IMR-90 (cell line): ENCODE measurements at regions not wholly inside any gene's neighbourhood (a gene's known extent, or its start where the extent isn't known, plus 50 kb on each side); places are given as distances from the start of the nearest gene placed in this dataset.

Experiments
- ATAC-seq: fragments of 200-7000 bp; cut with Tn5 transposase; 2 replicates; pipeline ENCODE4 v1.9.1; 2020; ENCODE audit warnings: low read depth, mild to moderate bottlenecking, moderate library complexity
- BruUV-seq: library from RNA; stranded (reverse); fragments of 400-500 nt; replicated peaks from 2 replicates; lab custom pipeline; 2021; lab: Mats Ljungman, UMichigan
- CTCF ChIA-PET: fragments of 300-600 bp; formaldehyde crosslinking; extraction: SDS; loops from one replicate; lab custom pipeline; 2021; ENCODE audit warnings: antibody characterized with exemption; lab: Yijun Ruan, JAX
- POLR2A ChIA-PET: fragments of 300-600 bp; sonication (Branson Sonifier 250); formaldehyde crosslinking; loops from one replicate; lab custom pipeline; 2022; ENCODE audit warnings: antibody characterized with exemption; ENCODE audit not compliant: unreplicated experiment; lab: Charles Lee
- DNase-seq: peaks from one replicate; pipeline ENCODE4 v3.0.0; 2013
- H2AFZ ChIP-seq: replicated peaks from 2 replicates; pipeline ENCODE3; 2013; ENCODE audit warnings: low read length, mild to moderate bottlenecking; ENCODE audit not compliant: poor library complexity
- H2AK5ac ChIP-seq: 2 replicates; pipeline ENCODE4 v1.6.1; 2013; ENCODE audit warnings: low read depth, low read length, inconsistent platforms
- H2AK9ac ChIP-seq: replicated peaks from 2 replicates; pipeline ENCODE3; 2013; ENCODE audit warnings: mild to moderate bottlenecking, low read depth, low read length, moderate library complexity; ENCODE audit not compliant: poor library complexity
- H2BK120ac ChIP-seq: 2 replicates; pipeline ENCODE4 v1.6.1; 2013; ENCODE audit warnings: low read depth, low read length, inconsistent platforms
- H2BK15ac ChIP-seq: 3 replicates; pipeline ENCODE4 v1.6.1; 2013; ENCODE audit warnings: low read depth, low read length, inconsistent platforms
- H2BK20ac ChIP-seq: 2 replicates; pipeline ENCODE4 v1.6.1; 2013; ENCODE audit warnings: low read depth, mild to moderate bottlenecking, inconsistent platforms, low read length, moderate library complexity
- H2BK5ac ChIP-seq: 2 replicates; pipeline ENCODE4 v1.6.1; 2013; ENCODE audit warnings: mild to moderate bottlenecking, low read depth, low read length, inconsistent platforms; ENCODE audit not compliant: poor library complexity, severe bottlenecking
- H3K14ac ChIP-seq: replicated peaks from 2 replicates; pipeline ENCODE4 v1.6.1; 2013; ENCODE audit warnings: low read depth, low read length, inconsistent platforms
- H3K18ac ChIP-seq: 2 replicates; pipeline ENCODE4 v1.6.1; 2013; ENCODE audit warnings: low read depth, low read length, control low read depth
- H3K23ac ChIP-seq: 2 replicates; pipeline ENCODE4 v1.6.1; 2013; ENCODE audit warnings: low read depth, low read length, inconsistent platforms
- H3K27ac ChIP-seq: 2 replicates; pipeline ENCODE4 v1.5.1; 2013; ENCODE audit warnings: mild to moderate bottlenecking, control low read depth, low read length; ENCODE audit not compliant: insufficient read depth
- H3K27me3 ChIP-seq: 2 replicates; pipeline ENCODE4 v1.6.1; 2013; ENCODE audit warnings: low read length; ENCODE audit not compliant: control insufficient read depth, insufficient read depth
- H3K36me3 ChIP-seq: 2 replicates; pipeline ENCODE4 v1.6.1; 2013; ENCODE audit warnings: low read length, mixed read lengths; ENCODE audit not compliant: control insufficient read depth, insufficient read depth
- H3K4ac ChIP-seq: 2 replicates; pipeline ENCODE4 v1.6.1; 2013; ENCODE audit warnings: low read depth, low read length, inconsistent platforms
- H3K4me1 ChIP-seq: 2 replicates; pipeline ENCODE4 v1.6.1; 2013; ENCODE audit warnings: low read length, mixed read lengths; ENCODE audit not compliant: control insufficient read depth, insufficient read depth
- H3K4me2 ChIP-seq: 2 replicates; pipeline ENCODE4 v1.6.1; 2013; ENCODE audit warnings: low read depth, mild to moderate bottlenecking, control low read depth, low read length, moderate library complexity
- H3K4me3 ChIP-seq: 2 replicates; pipeline ENCODE4 v1.5.1; 2013; ENCODE audit warnings: low read depth, mild to moderate bottlenecking, control low read depth, low read length, moderate library complexity; ENCODE audit not compliant: insufficient read depth
- H3K56ac ChIP-seq: 2 replicates; pipeline ENCODE4 v1.6.1; 2013; ENCODE audit warnings: low read length, inconsistent platforms; ENCODE audit not compliant: insufficient read depth; ENCODE audit errors: extremely low read depth
- H3K79me1 ChIP-seq, 2 experiments: 2 replicates each; pipeline ENCODE4 v1.6.1; 2013; ENCODE audit warnings: low read length in 2 of 2, inconsistent platforms in 1 of 2, low read depth in 1 of 2
- H3K9ac ChIP-seq: 2 replicates; pipeline ENCODE4 v1.6.1; 2013; ENCODE audit warnings: low read depth, low read length, control low read depth
- H3K9me1 ChIP-seq: 2 replicates; pipeline ENCODE4 v1.6.1; 2013; ENCODE audit warnings: low read length, inconsistent platforms; ENCODE audit not compliant: insufficient read depth
- H3K9me3 ChIP-seq: 2 replicates; pipeline ENCODE4 v1.6.1; 2013; ENCODE audit warnings: low read length; ENCODE audit not compliant: control insufficient read depth, insufficient read depth
- H4K20me1 ChIP-seq: 2 replicates; pipeline ENCODE4 v1.6.1; 2013; ENCODE audit warnings: low read length, inconsistent platforms; ENCODE audit not compliant: insufficient read depth
- H4K5ac ChIP-seq: 2 replicates; pipeline ENCODE4 v1.6.1; 2013; ENCODE audit warnings: mild to moderate bottlenecking, low read depth, low read length, control low read depth
- H4K8ac ChIP-seq, 2 experiments: 2 replicates each; pipeline ENCODE4 v1.6.1; 2013; ENCODE audit warnings: low read depth in 2 of 2, low read length in 2 of 2, control low read depth in 1 of 2, inconsistent platforms in 1 of 2
- H4K91ac ChIP-seq: 2 replicates; pipeline ENCODE4 v1.6.1; 2013; ENCODE audit warnings: low read depth, low read length, inconsistent platforms; ENCODE audit not compliant: insufficient read depth
- BHLHE40 ChIP-seq: fragments of 150-350 bp; IDR thresholded peaks from 2 replicates; pipeline ENCODE4 v1.6.1; 2016; ENCODE audit warnings: mild to moderate bottlenecking, low read depth, low read length
- CEBPB ChIP-seq: IDR thresholded peaks from 2 replicates; pipeline ENCODE4 v1.6.1; 2012; ENCODE audit warnings: low read depth, low read length, improper control_type of control experiment
- CHD1 ChIP-seq: IDR thresholded peaks from 2 replicates; pipeline ENCODE4 v1.6.1; 2012; ENCODE audit warnings: low read depth, low read length, improper control_type of control experiment
- FOS ChIP-seq: fragments of 150-350 bp; IDR thresholded peaks from 2 replicates; pipeline ENCODE4 v1.6.1; 2016; ENCODE audit warnings: low read depth, low read length
- MAFK ChIP-seq: IDR thresholded peaks from 2 replicates; pipeline ENCODE4 v1.6.1; 2012; ENCODE audit warnings: low read depth, low read length, improper control_type of control experiment
- MXI1 ChIP-seq: IDR thresholded peaks from 2 replicates; pipeline ENCODE4 v1.6.1; 2012; ENCODE audit warnings: low read depth, mild to moderate bottlenecking, low read length, moderate library complexity, borderline replicate concordance
- NFE2L2 ChIP-seq: fragments of 150-350 bp; IDR thresholded peaks from 2 replicates; pipeline ENCODE4 v1.6.1; 2016; ENCODE audit warnings: low read depth, mild to moderate bottlenecking, low read length
- POLR2A ChIP-seq: IDR thresholded peaks from 2 replicates; pipeline ENCODE4 v1.6.1; 2012; ENCODE audit warnings: mild to moderate bottlenecking, low read depth, low read length
- RAD21 ChIP-seq: IDR thresholded peaks from 2 replicates; pipeline ENCODE4 v1.6.1; 2012; ENCODE audit warnings: low read length, improper control_type of control experiment
- RCOR1 ChIP-seq: IDR thresholded peaks from 2 replicates; pipeline ENCODE4 v1.6.1; 2012; ENCODE audit warnings: mild to moderate bottlenecking, low read length, improper control_type of control experiment; ENCODE audit not compliant: insufficient replicate concordance
- SMC3 ChIP-seq: fragments of 150-350 bp; IDR thresholded peaks from 2 replicates; pipeline ENCODE4 v1.6.1; 2016; ENCODE audit warnings: low read depth, mild to moderate bottlenecking, antibody characterized with exemption, low read length, moderate library complexity
- WGBS, 2 experiments: methylation state at CpG; one replicate each; pipeline versions ENCODE4 v1.1.5 to v1.1.7; 2013; ENCODE audit warnings: missing lambda C conversion rate in 2 of 2; ENCODE audit not compliant: insufficient read length in 1 of 2; ENCODE audit errors: extremely low coverage in 2 of 2; 5-methylcytosine and 5-hydroxymethylcytosine counted together
- dilution Hi-C: fragments of 300-500 bp; cut with HindIII; formaldehyde crosslinking; loops from one replicate; pipeline ENCODE4 v1.14.3; 2018; ENCODE audit warnings: low sequenced_read_pairs; ENCODE audit not compliant: unreplicated experiment
- in situ Hi-C: fragments of 300-500 bp; cut with MboI; formaldehyde crosslinking; loops from 3 replicates; pipeline ENCODE4 v1.14.3; 2019; ENCODE audit warnings: low sequenced_read_pairs, inconsistent platforms, mixed read lengths
- intact Hi-C: fragments of 100-400 bp; cut with micrococcal nuclease; formaldehyde crosslinking; loops from 2 replicates; pipeline ENCODE4 v1.10.0; 2022
- TF ChIP-seq, protein P1 (sequence below): fragments of 150-350 bp; IDR thresholded peaks from 2 replicates; pipeline ENCODE4 v1.6.1; 2017; ENCODE audit warnings: mild to moderate bottlenecking, antibody characterized with exemption, low read length, low read depth
- TF ChIP-seq, protein P2 (sequence below): fragments of 150-350 bp; IDR thresholded peaks from 2 replicates; pipeline ENCODE4 v1.6.1; 2016; ENCODE audit warnings: low read depth, mild to moderate bottlenecking, low read length, moderate library complexity, borderline replicate concordance
- TF ChIP-seq, protein P3 (sequence below): conservative IDR thresholded peaks from 2 replicates; pipeline ENCODE4 v1.5.1; 2012; ENCODE audit warnings: mild to moderate bottlenecking, low read depth, low read length, improper control_type of control experiment

DNA sequence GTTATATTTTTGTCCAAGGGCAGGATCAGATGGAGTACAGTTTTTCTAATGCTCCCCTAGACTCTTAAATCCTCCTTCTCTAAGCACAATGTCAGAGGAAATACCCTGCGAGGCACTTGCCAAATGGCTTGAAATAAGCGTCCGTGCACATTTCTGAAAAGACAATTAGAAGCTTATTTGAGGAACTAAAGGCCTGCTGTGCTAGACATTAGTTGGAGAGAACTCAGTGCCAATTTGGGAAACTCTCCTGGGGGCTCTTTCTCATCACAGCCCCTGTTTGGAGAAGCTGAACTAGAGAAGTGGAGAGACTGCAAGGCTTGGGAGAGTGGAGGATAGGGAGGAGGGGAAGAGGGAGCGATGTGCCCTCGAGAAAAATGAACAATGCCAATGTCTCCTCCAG is 247.6 kb upstream of the C2CD4B start:
- dilution Hi-C loops (no loop called here), in situ Hi-C loops (no loop called here), intact Hi-C loops (no loop called here)
- no peak overlapping the region for H2AFZ ChIP-seq
- no peak overlapping the region for H3K4me3 ChIP-seq
- DNase-seq (no peak), ATAC-seq (no peak)
- H2BK5ac ChIP-seq: no peak overlapping the region
- POLR2A ChIA-PET: no interaction called here
- no peak overlapping the region for H2AK9ac ChIP-seq
- no peak overlapping the region for H3K27ac ChIP-seq
- H3K9me3 ChIP-seq: no peaks in the 10 kb centered on the region
- no peak overlapping the region for H3K56ac ChIP-seq
- no peaks in the 10 kb centered on the region for H3K36me3 ChIP-seq
- TF ChIP-seq CHD1 (no peak), FOS (no peak), MXI1 (no peak), POLR2A (no peak), RAD21 (no peak), CEBPB (no peak), SMC3 (no peak), BHLHE40 (no peak), MAFK (no peak), NFE2L2 (no peak), RCOR1 (no peak)
- TF ChIP-seq, protein P1, sequence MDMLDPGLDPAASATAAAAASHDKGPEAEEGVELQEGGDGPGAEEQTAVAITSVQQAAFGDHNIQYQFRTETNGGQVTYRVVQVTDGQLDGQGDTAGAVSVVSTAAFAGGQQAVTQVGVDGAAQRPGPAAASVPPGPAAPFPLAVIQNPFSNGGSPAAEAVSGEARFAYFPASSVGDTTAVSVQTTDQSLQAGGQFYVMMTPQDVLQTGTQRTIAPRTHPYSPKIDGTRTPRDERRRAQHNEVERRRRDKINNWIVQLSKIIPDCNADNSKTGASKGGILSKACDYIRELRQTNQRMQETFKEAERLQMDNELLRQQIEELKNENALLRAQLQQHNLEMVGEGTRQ: no peak
- TF ChIP-seq, protein P2, sequence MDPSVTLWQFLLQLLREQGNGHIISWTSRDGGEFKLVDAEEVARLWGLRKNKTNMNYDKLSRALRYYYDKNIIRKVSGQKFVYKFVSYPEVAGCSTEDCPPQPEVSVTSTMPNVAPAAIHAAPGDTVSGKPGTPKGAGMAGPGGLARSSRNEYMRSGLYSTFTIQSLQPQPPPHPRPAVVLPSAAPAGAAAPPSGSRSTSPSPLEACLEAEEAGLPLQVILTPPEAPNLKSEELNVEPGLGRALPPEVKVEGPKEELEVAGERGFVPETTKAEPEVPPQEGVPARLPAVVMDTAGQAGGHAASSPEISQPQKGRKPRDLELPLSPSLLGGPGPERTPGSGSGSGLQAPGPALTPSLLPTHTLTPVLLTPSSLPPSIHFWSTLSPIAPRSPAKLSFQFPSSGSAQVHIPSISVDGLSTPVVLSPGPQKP: no peak
- TF ChIP-seq, protein P3, sequence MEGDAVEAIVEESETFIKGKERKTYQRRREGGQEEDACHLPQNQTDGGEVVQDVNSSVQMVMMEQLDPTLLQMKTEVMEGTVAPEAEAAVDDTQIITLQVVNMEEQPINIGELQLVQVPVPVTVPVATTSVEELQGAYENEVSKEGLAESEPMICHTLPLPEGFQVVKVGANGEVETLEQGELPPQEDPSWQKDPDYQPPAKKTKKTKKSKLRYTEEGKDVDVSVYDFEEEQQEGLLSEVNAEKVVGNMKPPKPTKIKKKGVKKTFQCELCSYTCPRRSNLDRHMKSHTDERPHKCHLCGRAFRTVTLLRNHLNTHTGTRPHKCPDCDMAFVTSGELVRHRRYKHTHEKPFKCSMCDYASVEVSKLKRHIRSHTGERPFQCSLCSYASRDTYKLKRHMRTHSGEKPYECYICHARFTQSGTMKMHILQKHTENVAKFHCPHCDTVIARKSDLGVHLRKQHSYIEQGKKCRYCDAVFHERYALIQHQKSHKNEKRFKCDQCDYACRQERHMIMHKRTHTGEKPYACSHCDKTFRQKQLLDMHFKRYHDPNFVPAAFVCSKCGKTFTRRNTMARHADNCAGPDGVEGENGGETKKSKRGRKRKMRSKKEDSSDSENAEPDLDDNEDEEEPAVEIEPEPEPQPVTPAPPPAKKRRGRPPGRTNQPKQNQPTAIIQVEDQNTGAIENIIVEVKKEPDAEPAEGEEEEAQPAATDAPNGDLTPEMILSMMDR: no peak
- H4K20me1 ChIP-seq: peaks cover 14% of the 10 kb centered on the region; the same call in 1 of the 2 replicates
- BruUV-seq: no TSS peak
- H3K18ac ChIP-seq: no peak overlapping the region
- no peak overlapping the region for H2AK5ac ChIP-seq
- H3K14ac ChIP-seq: no peak overlapping the region
- CTCF ChIA-PET: no interaction called here
- peaks cover 9% of the 10 kb centered on the region for H3K4me1 ChIP-seq
- peaks cover 11% of the 10 kb centered on the region for H3K9me1 ChIP-seq
- H4K5ac ChIP-seq: no peak overlapping the region
- H2BK120ac ChIP-seq: no peak overlapping the region
- no peak overlapping the region for H3K9ac ChIP-seq
- peaks cover 27 to 32% of the 10 kb centered on the region in 2 experiments for H3K79me1 ChIP-seq
- 100% methylated on average over 4 of the region's 5 CpGs; no CpG with 5 or more reads in 1 of the 2 experiments for WGBS, 2 experiments
- H3K4ac ChIP-seq: no peak overlapping the region
- no peaks in the 10 kb centered on the region for H3K27me3 ChIP-seq
- no peak overlapping the region for H4K8ac ChIP-seq
- no peak overlapping the region for H2BK20ac ChIP-seq
- H2BK15ac ChIP-seq: no peak overlapping the region
- no peak overlapping the region; the same call in 1 of the 2 replicates for H3K4me2 ChIP-seq
- H4K91ac ChIP-seq: no peak overlapping the region
- H3K23ac ChIP-seq: no peak overlapping the region
